Right kidney (tissue), 1 donor: ENCODE measurements at regions not wholly inside any gene's neighbourhood (a gene's known extent, or its start where the extent isn't known, plus 50 kb on each side); places are given as distances from the start of the nearest gene placed in this dataset.

Experiments used
- DNase-seq: peaks from one replicate; pipeline ENCODE4 v3.0.0-alpha.2; 2016

DNA sequence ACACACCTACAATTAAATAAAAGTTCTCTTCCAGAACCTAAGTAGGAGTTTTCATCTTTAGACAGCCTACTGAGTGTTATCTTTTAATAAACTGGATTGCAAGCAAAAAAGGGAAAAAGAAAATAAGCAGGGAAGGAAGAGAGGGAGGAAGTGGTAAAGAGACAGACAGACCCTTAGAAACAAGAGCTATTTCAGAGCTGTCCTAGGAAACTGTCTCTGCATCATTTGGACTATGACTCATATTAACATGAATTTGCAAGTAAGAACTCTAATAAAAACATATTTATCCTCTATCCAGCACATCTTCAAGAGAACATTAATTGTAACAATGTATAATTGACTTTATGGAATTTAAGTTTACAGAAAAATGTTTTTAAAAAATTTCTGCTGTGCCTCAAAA is 438.8 kb upstream of the USP15 start:
- DNase-seq, result no peak

DNA sequence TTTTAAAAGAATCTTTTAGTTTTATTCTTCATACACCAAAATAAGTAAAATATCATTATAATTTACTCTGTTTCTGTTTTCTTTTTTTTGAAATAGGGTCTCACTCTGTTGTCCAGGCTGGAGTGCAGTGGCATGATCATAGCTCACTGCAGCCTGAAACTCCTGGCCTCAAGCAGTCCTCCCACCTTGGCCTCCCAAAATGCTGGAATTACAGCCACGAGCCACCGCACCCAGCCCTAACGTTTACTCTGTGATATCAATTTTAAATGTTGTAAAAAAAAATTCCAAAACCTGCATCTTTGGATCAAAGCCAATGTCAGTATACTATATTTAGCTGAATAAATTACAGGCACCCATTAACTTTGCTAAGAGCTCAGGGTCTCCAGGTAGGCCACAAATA is 437.1 kb upstream of the USP15 start:
- DNase-seq, result no peak

DNA sequence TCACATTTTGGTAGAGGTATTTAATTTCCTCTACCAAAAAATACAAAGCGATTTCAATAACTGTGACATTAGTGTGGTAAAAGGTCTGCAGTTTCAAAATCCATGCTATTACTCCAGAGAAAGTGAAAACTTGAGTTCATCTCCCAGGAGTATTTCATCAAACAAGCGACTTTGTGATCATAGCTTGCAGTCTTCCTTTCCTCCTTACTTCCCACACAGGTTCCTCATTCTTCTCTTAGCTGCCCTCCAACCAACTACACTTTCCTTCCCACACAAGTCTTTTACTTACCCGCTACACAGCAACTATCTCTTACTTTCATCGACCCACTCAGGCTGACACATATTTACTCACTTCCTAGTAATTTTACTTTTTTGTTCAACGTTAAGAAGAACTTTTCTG is 413.4 kb upstream of the USP15 start:
- no peak for DNase-seq

DNA sequence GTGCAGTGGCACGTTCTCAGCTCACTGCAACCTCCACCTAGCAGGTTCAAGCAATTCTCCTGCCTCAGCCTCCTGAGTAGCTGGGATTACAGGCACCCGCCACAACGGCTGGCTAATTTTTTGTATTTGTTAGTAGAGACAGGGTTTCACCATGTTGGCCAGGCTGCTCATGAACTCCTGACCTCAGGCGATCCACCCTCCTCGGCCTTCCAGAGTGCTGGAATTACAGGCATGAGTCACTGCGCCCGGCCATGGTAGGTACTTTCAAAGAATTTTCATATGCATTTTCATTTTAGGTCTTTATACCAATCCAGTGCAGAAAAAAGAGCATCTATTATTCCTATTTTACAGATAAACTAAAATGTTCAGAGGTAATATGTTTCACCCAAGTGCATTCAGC is 411.3 kb upstream of the USP15 start:
- DNase-seq, result no peak

DNA sequence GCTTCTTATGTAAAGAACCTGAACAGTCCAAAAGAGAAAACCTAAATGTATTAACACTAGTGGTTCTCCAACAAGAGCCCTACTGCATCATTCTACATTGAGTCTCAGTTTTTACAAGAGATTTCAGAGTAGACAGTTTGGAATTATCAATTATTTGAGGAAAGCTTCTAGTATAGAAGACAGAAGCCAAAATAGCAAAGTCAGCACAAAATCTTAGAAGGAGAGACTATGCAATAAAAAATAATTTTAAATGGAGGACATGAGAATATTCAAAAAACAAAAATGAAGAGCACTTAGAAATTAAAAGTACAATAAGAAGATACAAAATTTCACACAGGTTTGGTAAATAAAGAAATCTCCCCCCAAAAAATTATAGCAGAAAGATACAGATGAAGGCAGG is 406.3 kb upstream of the USP15 start:
- no peak for DNase-seq

DNA sequence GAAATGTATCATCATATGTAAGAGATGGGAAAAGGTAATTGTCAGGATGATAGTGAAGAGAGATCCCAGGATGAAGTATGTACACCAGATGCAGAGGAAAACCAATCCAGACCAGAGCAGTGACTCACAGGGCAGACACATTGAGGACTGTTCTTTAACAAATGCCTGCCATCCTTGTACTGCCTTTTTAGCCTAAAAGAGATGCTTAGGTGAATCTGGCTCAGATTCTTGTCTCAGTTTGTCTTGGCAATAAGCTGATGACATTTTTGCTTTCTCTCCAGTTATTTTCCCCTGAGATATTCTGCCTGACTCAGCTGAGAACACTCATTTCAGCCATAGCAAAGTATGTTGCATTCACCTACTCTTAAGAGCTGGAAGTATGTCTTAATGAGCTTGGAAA is 405.3 kb upstream of the USP15 start:
- DNase-seq, result no peak

DNA sequence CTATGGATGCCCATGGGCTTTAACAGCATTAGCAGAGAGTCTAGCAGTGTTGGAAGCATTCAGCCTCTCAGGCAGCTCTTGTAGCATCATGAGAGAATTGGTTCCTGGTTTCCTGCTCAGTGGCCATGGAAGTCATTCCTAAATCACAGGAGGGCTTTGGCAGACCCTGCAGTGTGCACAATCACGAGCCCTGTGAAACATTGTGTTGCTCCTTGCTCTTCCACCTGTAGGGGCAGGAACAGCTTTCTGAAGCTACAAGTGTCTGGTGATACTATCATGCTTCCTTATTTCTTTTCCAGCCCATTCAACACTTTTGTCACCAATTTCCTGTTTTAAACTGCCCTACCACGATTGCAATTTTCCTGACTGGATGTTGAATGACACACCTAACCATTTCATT is 402.2 kb upstream of the USP15 start:
- DNase-seq, result no peak

DNA sequence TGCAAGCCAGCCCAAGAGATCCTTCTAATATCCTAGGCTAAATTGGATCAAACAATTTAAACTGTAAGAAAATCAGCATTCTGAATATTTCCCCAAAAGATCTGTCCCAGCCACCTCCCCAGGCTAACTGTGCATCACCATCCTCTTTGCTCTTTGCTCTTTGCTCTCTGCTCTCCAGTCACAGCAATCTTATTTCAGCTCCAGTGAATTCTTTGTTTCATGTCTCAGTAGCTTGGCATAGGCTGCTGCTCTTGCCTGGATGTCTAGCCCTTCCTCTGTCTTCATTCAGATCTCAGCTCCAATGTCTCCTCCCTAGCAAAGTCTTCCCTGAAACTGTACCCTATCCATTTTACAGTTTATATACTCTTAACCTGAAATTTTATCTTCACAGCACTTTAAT is 399.8 kb upstream of the USP15 start:
- peak; percentile 7 for DNase-seq

DNA sequence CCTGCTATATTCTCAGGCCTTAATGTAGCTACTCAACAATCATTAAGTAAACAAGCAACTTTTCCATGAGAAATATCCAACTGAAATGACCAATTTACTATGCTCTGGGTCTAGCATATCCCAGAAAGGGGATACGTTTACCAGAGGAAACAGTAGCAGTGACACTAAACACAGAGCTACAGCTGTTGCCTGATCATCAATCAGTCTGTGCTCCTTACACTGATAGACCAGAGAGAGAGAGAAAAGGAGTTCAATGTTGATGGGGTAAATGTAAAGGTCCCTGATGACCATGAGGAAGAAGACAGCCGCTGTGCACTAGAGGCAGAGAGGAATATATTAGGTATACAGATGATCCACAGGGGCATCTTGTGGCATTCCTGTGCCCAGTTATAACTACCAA is 397.2 kb upstream of the USP15 start:
- DNase-seq, result no peak

DNA sequence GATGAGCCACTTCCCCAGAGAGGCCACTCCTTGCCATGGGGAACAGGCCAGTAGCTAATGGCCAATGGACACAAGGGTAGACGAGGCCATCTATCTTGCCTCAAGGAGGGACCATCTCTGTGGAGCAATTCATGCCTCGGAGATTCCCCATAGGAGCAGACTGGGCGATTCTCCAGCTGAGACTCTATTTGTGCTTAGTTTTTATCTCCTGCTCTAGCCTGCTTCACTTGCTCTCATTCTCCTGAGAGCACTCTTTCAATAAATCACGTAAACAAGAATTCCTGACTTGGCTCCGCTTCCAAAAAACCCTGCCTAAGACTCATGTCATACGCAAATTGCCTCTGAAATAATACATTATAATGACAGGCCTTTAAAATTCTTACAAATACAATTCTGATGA is 396.4 kb upstream of the USP15 start:
- DNase-seq, result no peak

DNA sequence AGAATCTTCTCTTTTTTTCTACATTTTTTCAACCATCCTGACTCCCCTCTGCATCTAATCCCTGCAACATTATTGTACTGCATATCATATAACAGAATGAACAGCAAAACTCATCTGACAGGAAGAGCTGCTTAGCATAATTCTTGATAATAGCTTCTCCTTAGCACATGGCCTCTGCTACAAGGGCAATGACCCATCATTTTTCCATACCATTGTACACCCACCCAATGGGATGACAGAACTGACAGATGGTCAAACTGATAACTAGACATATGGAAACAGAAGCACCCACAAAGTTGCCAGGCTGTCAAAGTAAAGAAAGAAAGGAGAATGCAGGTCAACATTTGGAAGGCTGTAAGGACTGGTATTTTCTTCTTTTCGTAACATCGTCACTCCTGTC is 390.4 kb upstream of the USP15 start:
- DNase-seq, result no peak

DNA sequence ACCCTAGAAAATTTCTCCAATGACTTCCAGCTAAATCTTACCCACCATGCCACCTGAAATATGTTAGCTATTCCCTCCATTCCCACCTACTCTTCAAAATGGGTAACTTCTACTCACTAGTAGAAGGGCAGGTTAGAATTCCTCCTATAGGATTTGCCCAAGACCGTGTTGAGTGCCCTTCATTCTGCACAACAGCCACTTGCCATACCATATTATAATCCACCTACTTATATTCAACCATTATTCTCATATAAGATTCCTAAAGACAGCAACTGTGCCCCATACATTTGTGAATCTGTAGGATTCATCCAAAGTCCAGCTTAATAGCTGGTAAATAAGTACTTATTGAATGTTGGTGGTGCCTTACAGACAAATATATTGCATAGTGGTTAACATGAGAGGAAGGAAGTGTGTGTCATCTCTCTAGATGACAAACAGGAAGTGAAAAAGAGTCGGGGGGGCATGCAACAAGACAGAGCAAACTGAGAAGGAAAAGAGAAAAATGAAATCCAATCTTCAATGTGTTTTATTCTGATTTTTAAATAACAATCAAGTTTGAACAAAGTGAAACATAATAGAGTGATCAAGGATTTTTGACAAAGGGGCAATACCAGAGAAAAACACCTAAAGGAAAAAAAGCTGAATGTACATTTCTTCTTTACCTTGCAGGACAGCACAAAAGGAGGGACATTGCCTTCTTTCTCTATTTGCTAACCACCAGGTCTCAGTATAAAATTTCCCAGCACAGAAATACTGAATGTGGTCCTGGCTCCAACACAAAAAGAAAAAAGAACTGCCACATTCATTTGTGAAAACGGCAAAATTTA is 389.3 kb upstream of the USP15 start:
- DNase-seq, result no peak

DNA sequence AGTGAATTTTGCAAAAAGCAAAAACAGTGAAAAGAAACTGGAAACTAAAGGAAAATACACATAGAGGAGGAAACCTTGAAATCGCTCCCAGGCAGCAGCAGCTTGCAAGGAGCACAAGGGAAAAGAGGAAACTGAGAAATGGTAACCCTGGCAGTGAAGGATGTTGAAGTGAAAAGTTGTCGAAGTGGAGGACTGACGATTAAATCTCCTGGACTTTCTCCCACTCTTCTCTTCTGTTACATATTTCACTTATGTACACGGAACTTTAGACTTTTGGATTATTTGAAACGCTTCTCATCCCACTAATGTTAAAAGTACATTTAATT is 388.8 kb upstream of the USP15 start:
- no peak for DNase-seq

DNA sequence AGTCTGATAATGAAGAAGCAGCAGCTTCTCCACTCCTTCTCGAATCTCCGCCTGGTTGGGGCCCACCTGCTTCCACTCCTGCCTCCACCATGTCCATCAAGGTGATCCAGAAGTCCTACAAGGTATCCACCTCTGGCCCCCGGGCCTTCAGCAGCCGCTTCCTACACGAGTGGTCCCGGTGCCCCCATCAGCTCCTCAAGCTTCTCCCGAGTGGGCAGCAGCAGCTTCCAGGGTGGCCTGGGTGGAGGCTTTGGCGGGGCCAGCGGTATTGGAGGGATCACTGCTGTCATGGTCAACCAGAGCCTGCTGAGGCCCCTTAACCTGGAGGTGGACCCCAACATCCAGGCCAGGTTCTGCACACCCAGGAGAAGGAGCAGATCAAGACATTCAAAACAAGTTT is 381.0 kb upstream of the USP15 start:
- DNase-seq, result no peak

DNA sequence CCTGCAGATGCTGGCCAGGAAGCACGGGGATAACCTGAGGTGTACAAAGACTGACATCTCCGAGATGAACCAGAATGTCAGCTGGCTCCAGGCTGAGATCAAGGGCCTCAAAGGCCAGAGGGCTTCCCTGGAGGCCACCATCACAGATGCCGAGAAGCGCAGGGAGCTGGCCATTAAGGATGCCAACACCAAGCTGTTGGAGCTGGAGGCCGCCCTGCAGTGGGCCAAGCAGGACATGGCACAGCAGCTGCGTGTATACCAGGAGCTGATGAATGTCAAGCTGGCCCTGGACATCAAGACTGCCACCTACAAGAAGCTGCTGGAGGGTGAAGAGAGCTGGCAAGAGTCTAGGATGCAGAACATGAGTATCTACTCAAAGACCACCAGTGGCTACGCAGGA is 380.0 kb upstream of the USP15 start:
- no peak for DNase-seq

DNA sequence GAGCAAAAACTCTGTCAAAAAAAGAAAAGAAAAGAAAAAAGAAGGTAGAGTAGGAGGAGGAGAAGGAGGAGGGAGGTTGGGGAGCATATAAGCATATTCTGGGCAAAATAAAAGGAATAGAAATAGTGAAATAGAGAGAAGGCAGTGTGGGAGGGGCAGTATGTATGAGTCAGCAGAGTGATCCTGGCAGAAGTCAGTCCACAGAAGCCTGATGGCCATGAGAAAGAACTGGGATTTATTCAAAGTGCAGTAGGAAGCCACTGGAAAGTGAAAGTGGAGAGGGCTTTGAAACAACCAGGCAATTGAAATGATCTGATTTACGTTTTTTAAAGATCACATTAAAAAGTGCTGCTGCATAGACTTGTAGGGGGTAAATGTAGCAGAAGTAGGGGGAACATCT is 368.6 kb upstream of the USP15 start:
- no peak for DNase-seq

DNA sequence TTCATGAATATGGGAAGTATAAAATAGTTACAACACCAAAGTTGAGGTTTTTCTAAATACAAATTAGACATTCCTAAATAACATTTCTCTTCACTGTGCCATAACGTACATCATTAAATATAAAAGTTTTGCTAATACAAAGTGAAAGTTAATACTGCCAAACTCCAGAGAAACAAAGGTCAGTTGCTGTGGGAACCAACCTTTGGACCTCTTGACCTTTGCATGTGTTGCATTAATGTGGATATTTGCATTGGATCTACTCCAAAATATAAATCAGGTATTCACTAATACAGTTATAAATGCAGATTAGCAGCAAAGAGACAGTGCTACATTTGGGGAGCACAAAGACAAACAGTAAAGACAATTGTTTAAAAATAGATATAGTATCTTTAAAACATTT is 366.0 kb upstream of the USP15 start:
- DNase-seq, result no peak

DNA sequence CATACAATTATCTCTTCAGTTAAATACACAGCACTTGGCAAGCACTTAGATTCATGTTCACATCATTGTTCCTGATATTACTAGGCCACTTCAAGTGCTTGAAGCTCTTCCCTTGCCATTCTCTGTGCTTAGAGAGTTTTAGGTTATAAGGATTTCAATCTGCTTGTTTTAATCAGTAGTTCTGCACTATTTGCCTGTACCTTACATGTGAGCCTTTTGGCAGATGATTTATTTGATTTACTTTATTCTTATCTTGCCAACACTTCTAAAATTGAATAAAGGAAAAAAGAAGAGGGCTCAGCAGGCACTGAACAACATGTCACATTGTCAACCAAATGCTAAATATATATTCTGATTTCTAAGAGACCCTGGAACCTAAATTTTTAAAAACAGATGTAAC is 363.8 kb upstream of the USP15 start:
- no peak for DNase-seq

DNA sequence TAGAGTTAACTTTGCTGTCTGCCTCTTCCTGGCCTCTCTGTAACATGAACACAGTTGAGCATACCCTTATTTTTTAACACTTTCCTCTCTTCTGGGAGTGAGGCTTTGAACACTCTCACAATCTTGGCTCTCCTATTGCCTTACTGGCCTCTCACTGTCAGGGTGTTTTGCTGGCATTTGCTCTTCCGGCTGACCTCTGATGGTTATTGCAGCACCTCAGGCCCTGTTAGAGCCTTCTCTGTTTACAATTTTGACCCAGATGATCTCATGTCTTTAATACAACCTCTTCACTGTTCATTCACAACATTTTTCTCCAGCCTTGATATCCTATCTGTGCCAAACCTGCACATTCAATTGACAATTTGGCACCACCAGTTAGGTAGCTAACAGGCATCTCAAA is 357.8 kb upstream of the USP15 start:
- DNase-seq, result no peak

DNA sequence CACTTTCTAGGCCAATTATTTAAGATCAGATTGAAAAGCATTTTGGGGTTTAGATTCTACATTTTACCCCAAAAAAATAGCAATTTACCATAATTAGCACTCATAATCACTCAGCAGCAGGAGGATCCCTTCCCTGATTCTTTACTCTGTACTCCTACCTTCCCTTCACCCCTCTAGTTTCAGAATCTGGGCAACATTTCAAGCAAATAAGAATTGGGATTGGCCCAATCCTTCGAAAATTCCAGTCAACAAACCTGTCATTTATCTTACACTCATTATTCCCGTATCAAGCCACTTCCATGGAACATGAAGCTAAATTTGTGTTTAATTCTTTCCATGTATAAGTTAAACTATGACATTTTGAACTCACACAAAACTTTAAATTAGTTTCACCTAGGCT is 349.1 kb upstream of the USP15 start:
- no peak for DNase-seq

DNA sequence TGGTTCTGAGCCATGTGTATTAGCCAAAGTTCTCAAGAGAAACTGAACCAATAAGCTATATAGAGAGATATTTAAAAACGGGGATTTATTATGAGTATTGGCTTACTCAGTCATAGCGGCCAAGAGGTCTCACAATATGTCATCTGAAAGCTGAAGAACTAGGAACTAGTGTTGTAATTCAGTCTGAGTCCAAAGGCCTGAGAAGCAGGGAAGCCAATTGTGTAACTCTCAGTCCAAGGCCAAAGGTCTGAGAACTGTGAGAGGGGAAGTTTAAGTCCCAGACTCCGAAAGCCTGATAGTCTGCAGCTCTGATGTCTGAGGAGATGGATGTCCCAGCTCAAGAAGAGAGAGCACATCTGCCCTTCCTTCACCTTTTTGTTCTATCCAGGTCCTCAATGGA is 344.8 kb upstream of the USP15 start:
- no peak for DNase-seq

DNA sequence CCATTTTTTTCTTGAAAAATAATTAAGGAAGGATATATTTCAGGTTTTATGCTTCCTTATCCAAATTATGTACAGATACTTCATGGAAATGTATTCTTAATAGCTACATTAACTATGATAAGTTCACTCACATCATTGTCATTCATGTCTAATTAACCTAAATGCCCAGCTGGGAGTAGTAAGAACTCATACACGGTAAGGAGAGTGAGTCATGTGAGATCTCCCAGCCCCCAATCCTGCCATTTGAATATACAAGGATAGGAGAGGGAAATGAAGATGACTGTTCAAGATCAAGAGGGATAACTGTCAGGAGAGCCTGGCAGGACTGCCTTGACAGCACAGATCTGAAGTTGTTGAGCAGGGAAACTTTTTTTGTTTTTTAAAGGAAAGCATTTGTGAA is 343.4 kb upstream of the USP15 start:
- no peak for DNase-seq

DNA sequence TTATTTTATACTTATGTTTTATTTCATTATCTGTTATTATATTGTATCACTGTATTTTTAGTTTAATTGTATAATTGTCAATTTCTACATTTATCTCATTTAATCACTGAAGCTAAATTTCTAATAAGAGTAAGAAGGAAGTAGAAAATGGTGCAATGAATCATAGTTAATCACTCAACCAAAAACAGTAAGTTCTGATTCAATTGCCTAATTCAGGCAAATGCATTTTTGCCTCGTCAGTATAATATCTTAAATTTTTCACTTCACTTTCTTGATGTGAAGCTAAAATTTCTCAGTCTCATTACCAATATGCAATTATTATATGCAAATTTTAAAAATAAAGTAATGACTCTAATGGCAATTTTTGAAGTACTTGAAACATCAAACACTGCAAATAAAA is 340.5 kb upstream of the USP15 start:
- DNase-seq, result no peak

DNA sequence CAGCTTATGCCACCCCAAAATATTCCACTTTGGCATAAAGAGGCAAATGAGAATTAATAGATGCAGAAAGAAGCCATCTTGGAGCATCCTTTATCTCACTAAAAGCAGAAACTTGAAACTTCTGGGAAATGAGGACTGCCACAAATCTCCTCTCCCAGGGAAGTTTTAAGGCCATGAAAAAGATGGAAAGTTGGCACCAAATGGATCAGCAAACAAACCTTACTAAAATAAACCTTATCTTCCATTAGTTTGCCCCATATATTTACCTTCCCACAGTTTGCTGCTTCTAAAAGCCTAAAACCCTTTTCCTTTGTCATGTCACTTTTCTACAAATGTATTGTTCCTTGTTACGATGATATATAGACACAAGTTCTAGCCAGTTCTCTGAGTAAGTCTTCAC is 340.0 kb upstream of the USP15 start:
- no peak for DNase-seq

DNA sequence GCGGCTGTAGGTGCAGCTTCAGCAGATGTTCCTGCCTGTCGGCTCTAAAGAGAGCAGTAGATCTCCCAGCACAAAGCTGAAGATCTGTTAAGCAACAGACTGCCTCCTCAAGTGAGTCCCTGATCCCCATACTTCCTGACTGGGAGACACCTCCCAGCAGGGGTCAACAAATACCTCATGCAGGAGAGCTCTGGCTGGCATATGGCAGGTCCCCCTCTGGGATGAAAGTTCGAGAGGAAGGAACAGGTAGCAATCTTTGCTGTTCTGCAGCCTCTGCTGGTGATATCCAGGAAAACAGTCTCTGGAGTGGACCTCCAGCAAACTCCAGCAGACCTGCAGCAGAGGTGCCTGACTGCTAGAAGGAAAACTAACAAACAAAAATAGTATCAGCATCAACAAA is 337.1 kb upstream of the USP15 start:
- no peak for DNase-seq
